Activated CD4-positive, alpha-beta T cell treated with anti-CD3 and anti-CD28 coated beads, Interleukin-2, amount 50 U/mL, for 16 hours (primary cell): ENCODE measurements at regions not wholly inside any gene's neighbourhood (a gene's known extent, or its start where the extent isn't known, plus 50 kb on each side); places are given as distances from the start of the nearest gene placed in this dataset.

Experiments used
- DNase-seq: peaks from one replicate; pipeline ENCODE4 v3.0.0-alpha.2; 2020

- DNase-seq = no peak
Measured at GRCh38 chr1:166221316-166221715, 54.5 kb upstream of the FAM78B start.

GRCh38 chr1:166233750-166234366 is 67.1 kb upstream of the FAM78B start:
- no peak for DNase-seq

GRCh38 chr1:166235728-166236127 is 68.9 kb upstream of the FAM78B start:
- no peak for DNase-seq

GRCh38 chr1:166237675-166238074 is 70.9 kb upstream of the FAM78B start:
- DNase-seq = no peak

GRCh38 chr1:166253076-166253779 is 86.4 kb upstream of the FAM78B start:
- DNase-seq = no peak

GRCh38 chr1:166258017-166258416 is 91.2 kb upstream of the FAM78B start:
- DNase-seq = no peak

GRCh38 chr1:166261511-166261910 is 94.7 kb upstream of the FAM78B start:
- no peak for DNase-seq

- no peak for DNase-seq
Measured at GRCh38 chr1:166270476-166271150, 103.8 kb upstream of the FAM78B start.

- no peak for DNase-seq
Measured at GRCh38 chr1:166271151-166271538, 104.3 kb upstream of the FAM78B start.

GRCh38 chr1:166272155-166272554 is 105.4 kb upstream of the FAM78B start:
- no peak for DNase-seq

- DNase-seq = no peak
Measured at GRCh38 chr1:166272851-166273250, 106.0 kb upstream of the FAM78B start.

- no peak for DNase-seq
Measured at GRCh38 chr1:166273618-166274017, 106.8 kb upstream of the FAM78B start.

- no peak for DNase-seq
Measured at GRCh38 chr1:166282391-166283137, 115.8 kb upstream of the FAM78B start.

- no peak for DNase-seq
Measured at GRCh38 chr1:166283190-166283589, 116.4 kb upstream of the FAM78B start.

GRCh38 chr1:166283600-166283999 is 116.8 kb upstream of the FAM78B start:
- no peak for DNase-seq

- DNase-seq = no peak
Measured at GRCh38 chr1:166289309-166290050, 122.7 kb upstream of the FAM78B start.

GRCh38 chr1:166295656-166296055 is 128.9 kb upstream of the FAM78B start:
- DNase-seq = no peak

- DNase-seq = no peak
Measured at GRCh38 chr1:166297993-166298392, 131.2 kb upstream of the FAM78B start.

- no peak for DNase-seq
Measured at GRCh38 chr1:166300767-166301166, 134.0 kb upstream of the FAM78B start.

- DNase-seq = no peak
Measured at GRCh38 chr1:166302989-166303758, 136.4 kb upstream of the FAM78B start.

GRCh38 chr1:166304131-166304530 is 137.3 kb upstream of the FAM78B start:
- no peak for DNase-seq

GRCh38 chr1:166305371-166305770 is 138.6 kb upstream of the FAM78B start:
- no peak for DNase-seq
